IMR-90 (cell line): ENCODE measurements at regions not wholly inside any gene's neighbourhood (a gene's known extent, or its start where the extent isn't known, plus 50 kb on each side); places are given as distances from the start of the nearest gene placed in this dataset.

Source experiments
- ATAC-seq: fragments of 200-7000 bp; cut with Tn5 transposase; 2 replicates; pipeline ENCODE4 v1.9.1; 2020; ENCODE audit warnings: low read depth, mild to moderate bottlenecking, moderate library complexity
- BruUV-seq: library from RNA; stranded (reverse); fragments of 400-500 nt; replicated peaks from 2 replicates; lab custom pipeline; 2021; lab: Mats Ljungman, UMichigan
- CTCF ChIA-PET: fragments of 300-600 bp; formaldehyde crosslinking; extraction: SDS; loops from one replicate; lab custom pipeline; 2021; ENCODE audit warnings: antibody characterized with exemption; lab: Yijun Ruan, JAX
- POLR2A ChIA-PET: fragments of 300-600 bp; sonication (Branson Sonifier 250); formaldehyde crosslinking; loops from one replicate; lab custom pipeline; 2022; ENCODE audit warnings: antibody characterized with exemption; ENCODE audit not compliant: unreplicated experiment; lab: Charles Lee
- DNase-seq: peaks from one replicate; pipeline ENCODE4 v3.0.0; 2013
- H2AFZ ChIP-seq: replicated peaks from 2 replicates; pipeline ENCODE3; 2013; ENCODE audit warnings: low read length, mild to moderate bottlenecking; ENCODE audit not compliant: poor library complexity
- H2AK5ac ChIP-seq: 2 replicates; pipeline ENCODE4 v1.6.1; 2013; ENCODE audit warnings: low read depth, low read length, inconsistent platforms
- H2AK9ac ChIP-seq: replicated peaks from 2 replicates; pipeline ENCODE3; 2013; ENCODE audit warnings: mild to moderate bottlenecking, low read depth, low read length, moderate library complexity; ENCODE audit not compliant: poor library complexity
- H2BK120ac ChIP-seq: 2 replicates; pipeline ENCODE4 v1.6.1; 2013; ENCODE audit warnings: low read depth, low read length, inconsistent platforms
- H2BK15ac ChIP-seq: 3 replicates; pipeline ENCODE4 v1.6.1; 2013; ENCODE audit warnings: low read depth, low read length, inconsistent platforms
- H2BK20ac ChIP-seq: 2 replicates; pipeline ENCODE4 v1.6.1; 2013; ENCODE audit warnings: low read depth, mild to moderate bottlenecking, inconsistent platforms, low read length, moderate library complexity
- H2BK5ac ChIP-seq: 2 replicates; pipeline ENCODE4 v1.6.1; 2013; ENCODE audit warnings: mild to moderate bottlenecking, low read depth, low read length, inconsistent platforms; ENCODE audit not compliant: poor library complexity, severe bottlenecking
- H3K14ac ChIP-seq: replicated peaks from 2 replicates; pipeline ENCODE4 v1.6.1; 2013; ENCODE audit warnings: low read depth, low read length, inconsistent platforms
- H3K18ac ChIP-seq: 2 replicates; pipeline ENCODE4 v1.6.1; 2013; ENCODE audit warnings: low read depth, low read length, control low read depth
- H3K23ac ChIP-seq: 2 replicates; pipeline ENCODE4 v1.6.1; 2013; ENCODE audit warnings: low read depth, low read length, inconsistent platforms
- H3K27ac ChIP-seq: 2 replicates; pipeline ENCODE4 v1.5.1; 2013; ENCODE audit warnings: mild to moderate bottlenecking, control low read depth, low read length; ENCODE audit not compliant: insufficient read depth
- H3K27me3 ChIP-seq: 2 replicates; pipeline ENCODE4 v1.6.1; 2013; ENCODE audit warnings: low read length; ENCODE audit not compliant: control insufficient read depth, insufficient read depth
- H3K36me3 ChIP-seq: 2 replicates; pipeline ENCODE4 v1.6.1; 2013; ENCODE audit warnings: low read length, mixed read lengths; ENCODE audit not compliant: control insufficient read depth, insufficient read depth
- H3K4ac ChIP-seq: 2 replicates; pipeline ENCODE4 v1.6.1; 2013; ENCODE audit warnings: low read depth, low read length, inconsistent platforms
- H3K4me1 ChIP-seq: 2 replicates; pipeline ENCODE4 v1.6.1; 2013; ENCODE audit warnings: low read length, mixed read lengths; ENCODE audit not compliant: control insufficient read depth, insufficient read depth
- H3K4me2 ChIP-seq: 2 replicates; pipeline ENCODE4 v1.6.1; 2013; ENCODE audit warnings: low read depth, mild to moderate bottlenecking, control low read depth, low read length, moderate library complexity
- H3K4me3 ChIP-seq: 2 replicates; pipeline ENCODE4 v1.5.1; 2013; ENCODE audit warnings: low read depth, mild to moderate bottlenecking, control low read depth, low read length, moderate library complexity; ENCODE audit not compliant: insufficient read depth
- H3K56ac ChIP-seq: 2 replicates; pipeline ENCODE4 v1.6.1; 2013; ENCODE audit warnings: low read length, inconsistent platforms; ENCODE audit not compliant: insufficient read depth; ENCODE audit errors: extremely low read depth
- H3K79me1 ChIP-seq, 2 experiments: 2 replicates each; pipeline ENCODE4 v1.6.1; 2013; ENCODE audit warnings: low read length in 2 of 2, inconsistent platforms in 1 of 2, low read depth in 1 of 2
- H3K9ac ChIP-seq: 2 replicates; pipeline ENCODE4 v1.6.1; 2013; ENCODE audit warnings: low read depth, low read length, control low read depth
- H3K9me1 ChIP-seq: 2 replicates; pipeline ENCODE4 v1.6.1; 2013; ENCODE audit warnings: low read length, inconsistent platforms; ENCODE audit not compliant: insufficient read depth
- H3K9me3 ChIP-seq: 2 replicates; pipeline ENCODE4 v1.6.1; 2013; ENCODE audit warnings: low read length; ENCODE audit not compliant: control insufficient read depth, insufficient read depth
- H4K20me1 ChIP-seq: 2 replicates; pipeline ENCODE4 v1.6.1; 2013; ENCODE audit warnings: low read length, inconsistent platforms; ENCODE audit not compliant: insufficient read depth
- H4K5ac ChIP-seq: 2 replicates; pipeline ENCODE4 v1.6.1; 2013; ENCODE audit warnings: mild to moderate bottlenecking, low read depth, low read length, control low read depth
- H4K8ac ChIP-seq, 2 experiments: 2 replicates each; pipeline ENCODE4 v1.6.1; 2013; ENCODE audit warnings: low read depth in 2 of 2, low read length in 2 of 2, control low read depth in 1 of 2, inconsistent platforms in 1 of 2
- H4K91ac ChIP-seq: 2 replicates; pipeline ENCODE4 v1.6.1; 2013; ENCODE audit warnings: low read depth, low read length, inconsistent platforms; ENCODE audit not compliant: insufficient read depth
- BHLHE40 ChIP-seq: fragments of 150-350 bp; IDR thresholded peaks from 2 replicates; pipeline ENCODE4 v1.6.1; 2016; ENCODE audit warnings: mild to moderate bottlenecking, low read depth, low read length
- CEBPB ChIP-seq: IDR thresholded peaks from 2 replicates; pipeline ENCODE4 v1.6.1; 2012; ENCODE audit warnings: low read depth, low read length, improper control_type of control experiment
- CHD1 ChIP-seq: IDR thresholded peaks from 2 replicates; pipeline ENCODE4 v1.6.1; 2012; ENCODE audit warnings: low read depth, low read length, improper control_type of control experiment
- ELK1 ChIP-seq: fragments of 150-350 bp; IDR thresholded peaks from 2 replicates; pipeline ENCODE4 v1.6.1; 2016; ENCODE audit warnings: low read depth, mild to moderate bottlenecking, low read length, moderate library complexity, borderline replicate concordance
- FOS ChIP-seq: fragments of 150-350 bp; IDR thresholded peaks from 2 replicates; pipeline ENCODE4 v1.6.1; 2016; ENCODE audit warnings: low read depth, low read length
- MAFK ChIP-seq: IDR thresholded peaks from 2 replicates; pipeline ENCODE4 v1.6.1; 2012; ENCODE audit warnings: low read depth, low read length, improper control_type of control experiment
- MAZ ChIP-seq: IDR thresholded peaks from 2 replicates; pipeline ENCODE4 v1.6.1; 2012; ENCODE audit warnings: low read depth, mild to moderate bottlenecking, low read length, improper control_type of control experiment, moderate library complexity, borderline replicate concordance
- MXI1 ChIP-seq: IDR thresholded peaks from 2 replicates; pipeline ENCODE4 v1.6.1; 2012; ENCODE audit warnings: low read depth, mild to moderate bottlenecking, low read length, moderate library complexity, borderline replicate concordance
- NFE2L2 ChIP-seq: fragments of 150-350 bp; IDR thresholded peaks from 2 replicates; pipeline ENCODE4 v1.6.1; 2016; ENCODE audit warnings: low read depth, mild to moderate bottlenecking, low read length
- POLR2A ChIP-seq: IDR thresholded peaks from 2 replicates; pipeline ENCODE4 v1.6.1; 2012; ENCODE audit warnings: mild to moderate bottlenecking, low read depth, low read length
- RAD21 ChIP-seq: IDR thresholded peaks from 2 replicates; pipeline ENCODE4 v1.6.1; 2012; ENCODE audit warnings: low read length, improper control_type of control experiment
- RCOR1 ChIP-seq: IDR thresholded peaks from 2 replicates; pipeline ENCODE4 v1.6.1; 2012; ENCODE audit warnings: mild to moderate bottlenecking, low read length, improper control_type of control experiment; ENCODE audit not compliant: insufficient replicate concordance
- RFX5 ChIP-seq: IDR thresholded peaks from 2 replicates; pipeline ENCODE4 v1.8.0; 2012; ENCODE audit warnings: low read depth, mild to moderate bottlenecking, low read length, moderate library complexity
- SMC3 ChIP-seq: fragments of 150-350 bp; IDR thresholded peaks from 2 replicates; pipeline ENCODE4 v1.6.1; 2016; ENCODE audit warnings: low read depth, mild to moderate bottlenecking, antibody characterized with exemption, low read length, moderate library complexity
- WGBS, 2 experiments: methylation state at CpG; one replicate each; pipeline versions ENCODE4 v1.1.5 to v1.1.7; 2013; ENCODE audit warnings: missing lambda C conversion rate in 2 of 2; ENCODE audit not compliant: insufficient read length in 1 of 2; ENCODE audit errors: extremely low coverage in 2 of 2; 5-methylcytosine and 5-hydroxymethylcytosine counted together
- dilution Hi-C: fragments of 300-500 bp; cut with HindIII; formaldehyde crosslinking; loops from one replicate; pipeline ENCODE4 v1.14.3; 2018; ENCODE audit warnings: low sequenced_read_pairs; ENCODE audit not compliant: unreplicated experiment
- in situ Hi-C: fragments of 300-500 bp; cut with MboI; formaldehyde crosslinking; loops from 3 replicates; pipeline ENCODE4 v1.14.3; 2019; ENCODE audit warnings: low sequenced_read_pairs, inconsistent platforms, mixed read lengths
- intact Hi-C: fragments of 100-400 bp; cut with micrococcal nuclease; formaldehyde crosslinking; loops from 2 replicates; pipeline ENCODE4 v1.10.0; 2022
- TF ChIP-seq, protein P1 (sequence below): fragments of 150-350 bp; IDR thresholded peaks from 2 replicates; pipeline ENCODE4 v1.6.1; 2017; ENCODE audit warnings: mild to moderate bottlenecking, antibody characterized with exemption, low read length, low read depth
- TF ChIP-seq, protein P2 (sequence below): conservative IDR thresholded peaks from 2 replicates; pipeline ENCODE4 v1.5.1; 2012; ENCODE audit warnings: mild to moderate bottlenecking, low read depth, low read length, improper control_type of control experiment

DNA sequence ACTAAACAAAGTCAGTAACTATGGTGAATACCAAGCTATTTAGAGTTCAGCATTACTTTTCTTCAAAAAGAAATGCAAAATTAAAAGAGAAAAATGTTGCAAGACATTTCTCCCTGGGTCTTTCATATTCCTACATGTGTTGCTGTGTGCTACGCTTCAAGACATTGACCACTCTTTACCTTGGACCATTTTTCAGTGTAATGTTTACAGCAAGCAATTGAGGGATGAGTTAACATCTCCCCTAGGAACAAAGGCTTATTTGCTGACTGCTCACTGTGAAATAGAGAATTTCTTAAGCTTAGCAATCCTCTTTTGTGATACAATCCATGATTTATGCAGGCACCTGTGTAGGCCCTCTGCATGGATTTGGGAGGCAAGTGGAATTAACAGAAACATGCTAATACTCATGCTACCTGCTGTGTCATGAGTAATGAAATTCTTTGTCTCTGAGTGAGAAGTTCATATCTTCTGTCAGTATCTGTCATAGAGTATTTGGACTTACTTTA lies 1202.9 kb upstream of the CDH8 start:
- Histone ChIP-seq H4K8ac (no peak overlapping the region), H3K9me1 (no peaks in the 10 kb centered on the region), H2AFZ (no peak overlapping the region), H3K14ac (no peak overlapping the region), H4K91ac (no peak overlapping the region), H4K5ac (no peak overlapping the region), H3K4me3 (no peak overlapping the region), H3K9ac (no peak overlapping the region), H2BK15ac (no peak overlapping the region), H2AK5ac (no peak overlapping the region), H3K79me1 (no peaks in the 10 kb centered on the region), H2BK120ac (no peak overlapping the region), H2AK9ac (no peak overlapping the region), H3K4ac (no peak overlapping the region), H3K36me3 (no peaks in the 10 kb centered on the region), H2BK20ac (no peak overlapping the region), H3K9me3 (peaks cover 4% of the 10 kb centered on the region), H3K4me2 (no peak overlapping the region), H4K20me1 (no peaks in the 10 kb centered on the region), H2BK5ac (no peak overlapping the region), H3K27ac (no peak overlapping the region), H3K4me1 (no peaks in the 10 kb centered on the region), H3K56ac (no peak overlapping the region), H3K27me3 (no peaks in the 10 kb centered on the region), H3K23ac (no peak overlapping the region), H3K18ac (no peak overlapping the region)
- TF ChIP-seq RCOR1 (no peak), CEBPB (no peak), FOS (no peak), NFE2L2 (no peak), RAD21 (no peak), MAFK (no peak), MXI1 (no peak), MAZ (no peak), ELK1 (no peak), SMC3 (no peak), BHLHE40 (no peak), POLR2A (no peak), RFX5 (no peak), CHD1 (no peak)
- TF ChIP-seq, protein P1, sequence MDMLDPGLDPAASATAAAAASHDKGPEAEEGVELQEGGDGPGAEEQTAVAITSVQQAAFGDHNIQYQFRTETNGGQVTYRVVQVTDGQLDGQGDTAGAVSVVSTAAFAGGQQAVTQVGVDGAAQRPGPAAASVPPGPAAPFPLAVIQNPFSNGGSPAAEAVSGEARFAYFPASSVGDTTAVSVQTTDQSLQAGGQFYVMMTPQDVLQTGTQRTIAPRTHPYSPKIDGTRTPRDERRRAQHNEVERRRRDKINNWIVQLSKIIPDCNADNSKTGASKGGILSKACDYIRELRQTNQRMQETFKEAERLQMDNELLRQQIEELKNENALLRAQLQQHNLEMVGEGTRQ = no peak
- TF ChIP-seq, protein P2, sequence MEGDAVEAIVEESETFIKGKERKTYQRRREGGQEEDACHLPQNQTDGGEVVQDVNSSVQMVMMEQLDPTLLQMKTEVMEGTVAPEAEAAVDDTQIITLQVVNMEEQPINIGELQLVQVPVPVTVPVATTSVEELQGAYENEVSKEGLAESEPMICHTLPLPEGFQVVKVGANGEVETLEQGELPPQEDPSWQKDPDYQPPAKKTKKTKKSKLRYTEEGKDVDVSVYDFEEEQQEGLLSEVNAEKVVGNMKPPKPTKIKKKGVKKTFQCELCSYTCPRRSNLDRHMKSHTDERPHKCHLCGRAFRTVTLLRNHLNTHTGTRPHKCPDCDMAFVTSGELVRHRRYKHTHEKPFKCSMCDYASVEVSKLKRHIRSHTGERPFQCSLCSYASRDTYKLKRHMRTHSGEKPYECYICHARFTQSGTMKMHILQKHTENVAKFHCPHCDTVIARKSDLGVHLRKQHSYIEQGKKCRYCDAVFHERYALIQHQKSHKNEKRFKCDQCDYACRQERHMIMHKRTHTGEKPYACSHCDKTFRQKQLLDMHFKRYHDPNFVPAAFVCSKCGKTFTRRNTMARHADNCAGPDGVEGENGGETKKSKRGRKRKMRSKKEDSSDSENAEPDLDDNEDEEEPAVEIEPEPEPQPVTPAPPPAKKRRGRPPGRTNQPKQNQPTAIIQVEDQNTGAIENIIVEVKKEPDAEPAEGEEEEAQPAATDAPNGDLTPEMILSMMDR = no peak
- intact Hi-C loops = no loop called here
- POLR2A ChIA-PET = no interaction called here
- dilution Hi-C loops = no loop called here
- no CpG with 5 or more reads among the region's 1 CpG for WGBS, 2 experiments
- CTCF ChIA-PET = no interaction called here
- BruUV-seq = no TSS peak
- in situ Hi-C loops = no loop called here
- ATAC-seq = no peak
- DNase-seq = no peak
